CD4-positive, alpha-beta T cell treated with Interleukin-21 for 1 hour (primary cell): ENCODE measurements at regions not wholly inside any gene's neighbourhood (a gene's known extent, or its start where the extent isn't known, plus 50 kb on each side); places are given as distances from the start of the nearest gene placed in this dataset.

Source experiments
- DNase-seq: peaks from one replicate; pipeline ENCODE4 v3.0.0-alpha.2; 2020

DNA sequence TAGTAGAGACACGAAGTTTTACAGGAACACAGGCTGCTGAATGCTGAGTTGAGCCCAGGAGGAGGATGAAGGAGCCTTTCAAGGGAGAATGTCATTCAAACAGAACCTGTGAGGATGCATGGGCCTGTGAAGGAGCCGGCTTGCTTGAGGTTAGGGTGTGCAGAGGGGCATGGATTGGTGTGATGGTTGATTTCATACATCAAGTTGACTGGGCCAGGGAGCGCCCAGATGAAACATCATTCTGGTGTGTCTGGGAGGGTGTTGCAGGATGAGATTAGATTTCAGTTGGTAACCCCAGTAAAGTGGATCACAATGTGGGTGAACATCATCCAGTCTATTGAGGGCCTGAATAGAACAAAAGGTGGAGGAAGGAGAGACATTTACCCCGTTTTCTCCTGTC lies 243.6 kb downstream of the EDEM1 start:
- DNase-seq: no peak

DNA sequence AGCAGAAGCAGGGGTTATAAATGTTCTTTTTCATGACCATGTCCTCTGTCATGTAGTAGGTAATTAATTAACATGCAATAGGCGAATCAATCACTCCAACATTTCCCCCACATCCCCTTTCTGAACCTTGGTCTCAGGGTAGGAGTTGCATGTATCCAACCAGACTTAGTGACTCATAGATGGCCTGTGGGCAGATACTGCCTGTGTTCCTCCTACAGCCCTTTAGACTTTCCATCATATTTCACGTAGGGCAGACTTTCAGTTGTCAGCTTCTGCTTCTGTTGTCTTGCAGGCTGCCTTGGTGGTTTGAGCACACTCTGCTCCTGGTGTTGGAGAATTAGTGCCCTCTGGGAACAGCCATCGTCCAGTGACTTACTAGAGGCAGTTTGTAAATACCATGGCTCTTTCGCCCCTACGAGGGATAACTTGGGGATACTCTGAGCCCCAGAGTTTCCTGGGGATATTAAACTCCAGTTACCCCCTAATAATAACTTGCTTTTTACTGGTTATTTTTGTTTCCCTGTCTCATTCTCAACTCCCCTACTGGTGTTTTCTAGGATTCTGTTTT lies 244.4 kb downstream of the EDEM1 start:
- DNase-seq: no peak

DNA sequence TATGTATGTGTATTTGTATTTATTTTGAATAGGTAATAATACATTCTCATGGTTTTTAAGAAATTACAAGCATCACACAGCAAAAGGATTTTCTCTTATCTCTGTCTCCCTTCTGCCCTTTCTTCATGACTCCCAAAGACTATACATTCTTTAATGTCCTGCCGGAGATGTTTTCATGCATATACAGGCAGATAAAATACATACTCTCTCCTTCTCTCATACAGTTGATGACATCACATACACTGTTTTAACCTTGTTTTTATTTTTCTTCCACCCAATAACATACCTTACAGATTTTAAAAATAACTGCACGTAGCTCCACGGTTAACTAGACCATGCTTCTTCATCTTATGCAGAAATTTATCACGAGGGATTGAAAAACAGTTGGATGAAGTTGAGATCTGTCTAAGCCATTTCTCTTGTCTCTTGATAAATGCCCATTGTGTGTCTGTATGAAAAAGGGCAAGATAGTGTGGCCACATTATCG lies 249.8 kb downstream of the EDEM1 start:
- DNase-seq: no peak

DNA sequence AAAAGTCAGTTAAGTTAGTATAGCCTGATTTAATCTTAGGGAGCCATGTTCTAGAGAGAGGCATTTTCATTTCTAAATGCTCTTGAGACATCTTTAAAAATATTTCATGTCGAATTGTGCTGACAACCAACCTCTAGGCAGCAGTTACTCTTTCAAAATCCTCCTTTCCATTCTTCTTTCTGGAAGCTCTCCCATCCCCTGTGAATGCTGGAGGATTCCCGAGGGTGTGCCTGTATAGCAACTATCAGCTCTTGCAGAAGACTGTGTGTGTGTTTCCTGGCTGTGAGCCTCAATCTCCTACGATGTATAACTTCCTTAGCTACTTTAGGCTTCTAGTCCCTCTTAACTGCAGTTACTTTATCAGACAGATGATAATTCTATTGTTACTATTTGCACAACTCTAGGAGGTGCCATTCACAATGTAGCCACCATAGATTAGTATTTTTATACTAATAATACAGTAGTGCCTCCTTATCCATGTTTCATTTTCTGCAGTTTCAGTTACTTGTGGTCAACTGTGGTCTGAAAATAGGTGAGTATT lies 250.3 kb downstream of the EDEM1 start:
- no peak for DNase-seq

DNA sequence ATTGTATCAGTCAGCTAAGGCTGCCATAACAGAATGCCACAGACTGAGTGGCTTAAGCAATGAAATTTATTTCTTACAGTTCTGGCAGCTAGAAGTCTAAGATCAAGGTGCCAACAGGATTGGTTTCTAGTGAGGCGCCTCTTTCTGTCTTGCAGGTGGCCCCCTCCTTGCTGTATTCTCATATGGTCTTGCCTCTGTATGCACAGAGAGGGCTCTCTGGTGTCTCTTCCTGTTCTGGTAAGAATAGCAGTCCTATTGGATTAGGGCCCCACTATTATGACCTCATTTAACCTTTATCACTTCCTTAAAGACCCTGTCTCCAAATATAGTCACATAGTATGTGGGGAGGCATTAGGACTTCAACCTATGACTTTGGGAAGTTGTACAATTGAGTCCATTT lies 253.9 kb downstream of the EDEM1 start:
- no peak for DNase-seq

DNA sequence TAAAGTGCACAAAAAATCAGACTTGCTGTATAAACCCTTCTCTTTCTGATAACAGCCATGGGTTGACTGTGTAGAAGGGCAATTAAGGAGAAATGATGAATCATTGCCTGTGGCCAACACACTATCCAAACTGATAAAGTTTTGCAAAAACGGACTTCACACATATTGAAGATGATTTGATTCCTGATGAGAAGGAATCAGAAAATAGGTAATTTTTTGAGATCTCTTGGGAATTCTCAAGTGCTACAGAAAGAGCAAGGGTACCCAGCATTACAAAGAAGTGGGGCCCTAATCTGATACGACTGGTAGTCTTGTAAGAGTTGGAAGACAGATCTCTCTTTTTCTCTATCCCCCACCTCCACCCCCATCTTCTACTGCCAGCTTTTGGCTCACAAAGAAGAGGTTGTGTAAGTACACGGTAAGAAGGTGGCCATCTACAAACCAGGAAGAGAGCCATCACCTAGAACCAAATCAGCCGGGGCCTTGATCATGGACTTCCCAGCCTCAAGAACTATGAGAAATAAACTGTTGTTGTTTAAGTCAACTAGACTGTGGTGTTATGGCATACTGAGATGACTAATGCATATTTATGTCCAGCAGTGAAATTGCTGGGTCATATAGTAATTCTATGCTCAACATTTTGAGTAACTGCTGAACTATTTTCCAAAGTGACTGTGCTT lies 254.7 kb downstream of the EDEM1 start:
- DNase-seq: no peak

DNA sequence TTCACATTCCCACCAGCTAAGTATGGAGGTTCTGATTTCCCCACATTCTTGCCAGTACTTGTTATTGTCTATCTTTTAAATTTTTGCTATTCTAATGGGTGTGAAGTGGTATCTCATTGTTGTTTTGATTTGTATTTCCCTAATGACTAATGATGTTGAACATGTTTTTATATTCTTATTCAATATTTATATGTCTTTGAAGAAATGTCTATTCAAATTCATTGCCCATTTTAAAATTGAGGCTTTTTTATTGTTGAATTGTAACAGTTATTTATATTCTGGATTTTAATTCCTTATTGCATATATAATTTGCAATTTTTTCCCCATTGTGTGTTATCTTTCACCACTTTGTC lies 255.3 kb downstream of the EDEM1 start:
- DNase-seq: no peak

DNA sequence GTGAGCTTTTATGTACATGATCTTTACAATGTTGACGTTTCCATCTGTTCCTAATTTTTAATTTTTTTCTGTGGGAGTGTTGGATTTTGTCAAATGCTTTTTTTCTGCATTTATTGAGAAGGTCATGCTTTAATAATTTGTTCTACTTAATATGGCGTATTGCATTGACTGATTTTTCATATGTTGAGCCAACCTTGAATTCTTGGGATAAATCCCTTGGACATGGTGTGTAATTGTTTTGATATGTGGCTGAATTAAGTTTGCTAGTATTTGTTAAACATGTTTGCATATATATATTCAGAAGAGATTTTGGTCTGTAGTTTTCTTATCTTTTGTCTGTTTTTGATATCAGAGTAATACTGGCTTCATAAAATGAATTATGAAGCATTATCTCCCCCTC lies 256.7 kb downstream of the EDEM1 start:
- DNase-seq: no peak

DNA sequence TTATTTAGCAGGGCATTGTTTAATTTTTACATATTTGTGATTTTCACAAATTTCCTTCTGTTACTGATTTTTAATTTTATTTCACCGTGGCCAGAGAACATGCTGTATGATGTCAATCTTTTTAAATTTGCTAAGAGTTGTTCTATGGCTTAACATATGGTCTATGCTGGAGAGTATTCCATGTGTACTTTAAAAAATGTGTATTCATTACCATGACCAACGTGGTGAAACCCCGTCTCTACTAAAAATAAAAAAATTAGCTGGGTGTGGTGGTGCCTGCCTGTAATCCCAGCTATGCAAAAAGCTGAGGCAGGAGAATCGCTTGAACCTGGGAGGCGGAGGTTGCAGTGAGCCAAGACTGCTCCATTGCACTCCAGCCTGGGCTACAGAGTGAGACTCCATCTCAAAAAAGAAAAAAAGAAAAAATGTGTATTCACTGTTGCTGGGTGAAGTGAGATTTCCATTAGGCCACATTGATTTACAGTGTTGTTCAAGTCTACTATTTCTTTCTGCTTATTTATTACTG lies 258.2 kb downstream of the EDEM1 start:
- no peak for DNase-seq

DNA sequence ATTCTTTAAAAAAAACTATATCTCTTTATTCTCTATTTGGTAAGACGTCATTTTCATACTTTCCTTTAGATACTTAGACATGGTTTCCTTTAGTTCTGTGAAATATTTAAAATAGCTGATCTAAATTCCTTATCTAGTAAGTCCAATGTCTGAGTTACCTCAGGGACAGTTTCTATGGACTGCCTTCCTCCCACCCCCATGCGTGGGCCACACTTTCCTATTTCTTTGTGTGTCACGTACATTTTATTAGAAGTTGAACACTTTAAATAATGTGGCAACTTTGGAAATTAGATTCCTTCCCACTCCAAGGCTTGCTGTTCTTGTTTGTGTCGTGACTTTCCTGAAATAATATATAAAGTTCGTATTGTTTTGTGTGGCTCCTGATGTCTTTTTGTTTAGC lies 260.7 kb downstream of the EDEM1 start:
- DNase-seq: no peak

DNA sequence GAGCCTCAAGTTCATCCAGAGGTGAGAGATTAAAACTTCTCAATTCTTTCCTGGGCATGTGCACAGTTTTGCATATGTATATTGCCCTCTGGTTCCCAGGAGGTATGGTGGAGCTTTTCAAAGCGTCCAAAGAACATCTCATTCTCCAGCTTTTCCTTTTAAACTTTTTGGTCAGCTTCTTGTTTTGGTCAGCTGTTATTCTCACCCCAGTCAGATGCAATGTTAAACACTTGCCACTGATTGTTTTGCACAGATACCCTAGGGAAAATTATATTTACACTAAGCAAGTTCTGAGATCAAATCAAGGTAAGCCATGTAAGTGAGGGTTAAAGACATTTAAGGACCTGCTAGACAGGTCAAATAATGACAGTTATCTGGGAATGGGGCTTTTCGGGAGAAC lies 261.3 kb downstream of the EDEM1 start:
- no peak for DNase-seq

DNA sequence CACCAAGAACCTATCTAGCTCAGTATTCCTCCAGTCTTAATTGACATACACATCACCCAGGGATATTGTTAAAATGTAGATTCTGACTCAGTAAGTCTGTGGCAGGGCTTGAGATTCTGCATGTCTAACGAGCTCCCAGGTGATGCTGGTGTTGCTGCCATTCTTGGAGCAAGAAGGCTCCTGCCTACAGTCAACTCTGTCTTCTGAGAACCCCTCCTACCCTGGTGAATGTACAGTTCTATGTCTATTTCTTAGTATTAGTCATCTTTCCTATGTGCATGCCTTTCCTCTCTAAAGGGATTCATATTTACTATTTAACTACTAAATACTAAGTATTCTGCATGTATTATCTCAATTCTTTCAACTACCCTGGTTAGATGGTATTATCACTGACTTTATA lies 268.7 kb downstream of the EDEM1 start:
- DNase-seq: no peak

DNA sequence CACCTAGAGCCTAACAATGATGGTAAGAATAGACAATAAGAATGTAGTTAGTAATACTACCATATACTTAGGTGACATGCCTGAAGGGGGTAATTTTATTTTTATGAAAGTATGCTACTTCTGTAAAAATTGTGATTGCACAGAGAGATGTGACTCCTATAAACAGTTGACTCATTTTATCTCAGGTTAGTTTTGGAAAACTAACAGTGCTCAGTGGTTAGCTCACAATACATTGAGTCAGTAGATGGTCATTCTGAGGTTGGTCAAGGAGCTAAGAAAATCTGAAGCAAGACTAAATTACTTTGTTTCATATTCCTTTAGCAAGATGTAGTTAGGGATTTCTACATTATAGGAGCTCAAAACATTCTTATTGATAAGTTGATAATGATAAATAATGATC lies 271.0 kb downstream of the EDEM1 start:
- no peak for DNase-seq

DNA sequence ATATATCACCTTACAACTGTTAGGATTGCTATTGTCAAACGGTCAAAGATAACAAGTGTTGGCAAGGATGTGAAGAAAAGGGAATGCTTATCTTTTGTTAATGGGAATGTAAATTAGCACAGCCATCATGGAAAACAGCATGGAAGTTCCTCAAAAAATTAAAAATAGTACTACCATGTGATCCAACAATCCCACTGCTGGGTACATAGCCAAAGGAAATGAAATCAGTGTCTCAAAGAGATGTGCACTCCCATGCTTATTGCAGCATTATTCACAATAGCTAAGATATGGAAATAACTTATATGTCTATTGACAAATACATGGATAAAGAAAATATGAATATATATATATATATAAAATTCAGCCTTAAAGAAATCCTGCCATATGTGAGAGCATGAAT lies 274.6 kb downstream of the EDEM1 start:
- no peak for DNase-seq

DNA sequence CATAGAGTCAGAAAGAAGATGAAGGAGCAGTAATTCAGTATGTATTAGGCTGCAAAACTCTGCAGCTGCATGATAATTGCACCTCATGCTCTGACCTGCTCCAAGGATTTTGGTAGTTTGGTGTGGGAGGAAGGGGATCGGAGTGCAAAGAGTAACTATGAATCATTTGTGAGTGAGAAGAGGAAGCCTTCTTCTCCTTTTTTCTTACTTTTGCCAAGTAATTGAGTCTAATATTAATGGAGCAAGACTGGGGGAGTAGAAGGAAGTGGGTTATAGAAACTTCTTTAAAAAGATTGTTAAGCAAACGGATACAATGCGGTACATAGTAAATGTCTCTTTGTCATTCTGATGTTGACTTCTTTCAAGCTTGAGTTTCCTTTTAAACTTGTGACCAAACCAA lies 276.5 kb downstream of the EDEM1 start:
- no peak for DNase-seq

DNA sequence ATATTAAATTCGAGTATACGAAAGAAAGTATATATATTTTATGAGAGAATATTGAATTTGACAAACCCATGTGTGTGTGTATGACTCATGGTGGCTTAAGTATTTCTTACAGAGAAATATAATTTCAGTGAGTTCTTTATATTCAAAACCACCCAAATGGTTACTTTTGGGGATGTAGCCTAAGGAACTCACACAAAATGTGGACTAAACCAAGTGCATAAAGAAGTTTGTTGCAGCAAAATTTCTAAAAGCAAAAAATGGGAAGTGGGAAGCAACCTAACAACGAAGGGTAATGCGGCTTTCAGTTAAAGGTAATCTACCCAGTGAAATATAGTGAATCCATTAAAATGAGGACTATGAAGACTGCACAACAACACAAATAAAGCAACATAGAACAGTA lies 277.1 kb downstream of the EDEM1 start:
- DNase-seq: no peak

DNA sequence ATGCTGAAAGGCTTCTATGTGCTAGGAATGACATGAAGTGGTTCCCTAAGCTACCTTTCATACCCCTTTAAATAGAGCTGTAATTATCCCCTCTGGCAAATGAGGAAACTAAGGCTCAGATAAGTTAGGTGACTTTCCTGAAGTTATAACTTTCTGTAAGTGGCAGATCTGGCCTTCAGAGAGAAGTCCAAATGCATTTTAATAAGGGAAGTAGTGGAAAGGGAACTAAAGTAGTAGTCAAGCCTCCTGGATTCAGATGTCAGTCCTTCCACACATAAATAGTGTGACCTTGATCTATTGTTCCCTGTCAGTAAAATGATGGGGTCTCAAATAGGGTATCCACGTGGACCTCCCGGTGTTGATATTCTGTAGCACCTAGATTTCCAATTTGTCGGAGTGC lies 277.7 kb downstream of the EDEM1 start:
- no peak for DNase-seq

DNA sequence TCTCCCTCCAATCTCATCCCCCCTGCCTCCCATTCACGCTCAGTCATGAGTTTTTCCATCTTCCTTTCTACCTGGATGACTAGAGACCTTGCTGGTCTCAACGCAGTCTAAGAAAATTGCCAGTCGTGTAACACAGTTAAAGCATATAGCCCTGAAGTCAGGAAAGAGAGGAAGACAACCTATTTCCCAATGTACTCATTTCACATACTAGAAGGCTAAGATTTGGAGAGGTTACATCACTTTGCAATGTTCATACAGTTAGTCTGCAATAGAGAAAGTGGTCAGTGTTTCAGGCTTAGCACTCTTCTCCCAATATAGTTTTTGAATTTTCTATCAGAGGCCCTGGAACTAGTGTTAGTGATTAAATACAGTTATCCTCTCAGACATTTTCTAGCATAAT lies 278.6 kb downstream of the EDEM1 start:
- DNase-seq: no peak

DNA sequence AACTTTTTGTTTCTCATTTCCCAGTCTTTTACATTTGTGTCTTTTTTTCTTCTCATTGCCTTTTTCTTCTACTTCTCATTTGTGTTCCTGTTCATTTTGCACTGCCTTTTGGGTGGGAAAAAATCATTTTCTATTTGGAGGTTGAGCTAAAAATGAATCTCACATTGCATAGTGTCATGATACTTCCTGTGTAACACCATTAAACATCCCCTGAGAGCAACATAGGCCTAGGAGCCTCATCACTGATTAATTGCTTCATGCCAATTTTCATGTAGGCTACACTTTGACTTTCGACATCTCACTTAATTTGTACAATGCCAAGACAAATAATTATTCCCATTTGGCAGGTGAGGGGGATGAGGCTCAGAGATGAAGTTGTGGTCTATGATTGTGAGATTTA lies 279.2 kb downstream of the EDEM1 start:
- no peak for DNase-seq

DNA sequence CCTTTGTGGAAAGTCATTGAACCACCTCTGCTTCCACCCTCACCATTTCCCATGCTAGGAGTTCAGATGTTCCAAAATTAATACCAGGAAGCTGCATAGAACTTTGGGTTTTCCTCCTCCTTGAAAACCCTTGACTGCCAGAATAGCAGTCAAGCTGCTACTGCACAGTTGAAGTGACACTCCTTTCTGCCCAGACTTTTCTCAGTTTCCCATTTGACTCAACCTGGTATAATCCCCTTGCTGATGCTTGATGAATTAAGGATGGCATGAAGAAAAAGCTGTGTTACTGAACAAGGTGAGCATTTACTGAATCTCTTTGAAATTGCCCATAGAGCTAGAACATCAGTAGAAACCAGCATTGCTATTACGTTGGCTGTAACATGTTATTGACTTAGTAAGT lies 286.0 kb downstream of the EDEM1 start:
- no peak for DNase-seq

DNA sequence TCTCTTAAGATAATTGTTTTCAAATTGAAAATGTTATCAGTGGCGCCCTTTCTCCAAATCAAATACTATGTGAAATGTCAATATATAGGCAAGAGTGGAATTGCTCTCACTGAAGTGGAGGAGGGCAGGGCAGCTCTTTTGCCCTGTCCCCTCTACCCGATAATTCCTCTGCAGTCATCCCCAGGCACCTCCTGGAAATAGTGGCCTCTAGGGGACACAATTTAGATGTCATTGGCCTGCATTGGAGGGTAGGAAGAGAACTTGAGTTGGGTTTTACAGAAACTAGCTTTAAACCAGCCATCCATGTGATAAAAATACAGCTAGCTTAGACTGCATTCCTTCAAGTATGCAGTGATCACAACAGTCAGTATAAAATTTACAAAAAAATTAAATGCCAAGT lies 288.9 kb downstream of the EDEM1 start:
- no peak for DNase-seq

DNA sequence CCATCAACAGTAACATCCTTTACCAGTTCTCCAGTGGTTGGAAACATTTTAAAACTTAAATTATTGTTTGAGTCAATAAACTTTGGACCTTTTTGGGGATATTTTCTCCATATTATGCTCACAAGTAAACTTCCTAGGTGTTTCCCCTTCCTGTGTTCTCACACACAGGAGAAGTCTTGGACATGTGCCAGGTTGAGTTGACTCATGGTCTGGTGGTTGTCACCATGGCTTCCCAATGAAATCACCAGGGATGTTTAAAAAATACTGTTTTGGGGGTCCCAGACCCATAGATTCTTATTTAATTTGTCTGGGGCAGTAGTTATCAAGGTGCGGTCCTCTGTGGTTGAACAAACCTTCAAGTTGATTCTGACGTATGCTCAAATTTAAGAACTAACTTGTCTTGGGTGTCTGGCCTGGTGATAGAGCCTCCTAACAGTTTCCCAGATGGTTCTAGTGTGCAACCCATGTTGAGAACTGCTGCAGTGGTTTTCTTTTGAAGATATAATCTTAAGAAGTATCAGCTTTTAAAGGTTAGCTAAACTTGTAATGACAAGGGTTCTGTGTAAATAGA lies 291.8 kb downstream of the EDEM1 start:
- no peak for DNase-seq

DNA sequence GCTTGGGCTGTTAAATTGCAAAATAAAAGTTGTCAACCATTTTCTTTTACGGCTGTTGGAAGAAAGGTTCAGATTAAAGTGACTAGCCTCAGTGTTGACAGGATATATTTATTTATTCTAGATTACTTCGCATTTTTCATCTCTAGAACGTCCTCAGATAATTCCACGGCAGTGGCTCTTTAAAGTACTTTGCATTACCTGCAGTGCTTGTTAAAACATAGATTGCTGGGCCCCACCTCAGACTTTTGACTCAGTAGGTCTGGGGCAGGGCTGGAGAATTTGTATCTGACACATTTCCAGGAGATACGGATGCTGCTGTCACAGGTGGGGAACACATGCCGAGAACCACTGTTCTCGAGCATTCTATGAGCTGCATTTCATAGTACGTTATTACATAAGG lies 292.7 kb downstream of the EDEM1 start:
- DNase-seq: no peak

DNA sequence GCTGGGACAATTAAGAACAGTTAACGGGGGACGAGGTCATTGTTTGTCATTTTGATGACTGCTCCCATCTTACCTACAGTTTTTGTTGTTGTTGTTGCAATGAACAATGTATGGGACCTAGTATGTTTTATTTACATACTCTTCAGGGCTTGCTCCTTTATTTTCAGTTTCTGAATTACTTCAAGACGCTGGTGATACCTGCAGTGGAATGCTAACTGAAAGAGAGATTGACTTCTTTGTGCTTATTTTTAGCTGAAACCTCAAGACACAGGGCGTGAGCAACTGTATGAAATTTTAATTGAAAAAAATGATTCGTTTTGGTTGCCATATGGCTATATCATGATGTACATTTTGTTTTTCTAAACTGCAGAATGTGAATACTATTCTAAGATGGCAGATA lies 297.9 kb downstream of the EDEM1 start:
- DNase-seq: no peak
